ENCODE measurements at regions not wholly inside any gene's neighbourhood (a gene's known extent, or its start where the extent isn't known, plus 50 kb on each side); places are given as distances from the start of the nearest gene placed in this dataset.

GRCh38 chr20:40341561-40341960 is 347.5 kb downstream of the MAFB start:
- Histone ChIP-seq H3K4me3 (ENCODE audit: low read length) (no peak overlapping the region), H4K20me1 (ENCODE audit: low read length) (no peaks in the 10 kb centered on the region), H3K4me2 (ENCODE audit: low read length) (no peak overlapping the region), H3K9me3 (ENCODE audit: low read length) (peaks cover 15% of the 10 kb centered on the region; the same call in 1 of the 2 replicates), H3K36me3 (ENCODE audit: low read depth, low read length) (no peaks in the 10 kb centered on the region), H3K27ac (ENCODE audit: low read length) (no peak overlapping the region), H3K79me2 (ENCODE audit: low read length) (no peaks in the 10 kb centered on the region), H3K27me3 (ENCODE audit: low read length) (no peaks in the 10 kb centered on the region), H3K9me2 (replicated peaks; ENCODE audit: low read length) (no peaks in the 10 kb centered on the region), H3F3A (ENCODE audit: low read length, unreplicated experiment) (no peaks in the 10 kb centered on the region), H3K9ac (ENCODE audit: low read length) (no peak overlapping the region), H3K4me1 (ENCODE audit: insufficient read depth, low read length) (no peaks in the 10 kb centered on the region), H2AFZ (ENCODE audit: low read length) (no peak overlapping the region)
- DNase-seq = no peak
- intact Hi-C loops (cut with micrococcal nuclease) = no loop called here
- no TSS peak for BruUV-seq (replicated peaks)
- no peak for TF ChIP-seq EZH2 (IDR thresholded peaks at IDR 0.05; ENCODE audit: low read length, unreplicated experiment)
- TF ChIP-seq EZH2phosphoT487 (IDR thresholded peaks at IDR 0.05; ENCODE audit: borderline replicate concordance, low read length) = no peak
- no peak for TF ChIP-seq CTCF (conservative IDR thresholded peaks at IDR 0.05; ENCODE audit: low read depth, low read length)
- no peak for ATAC-seq
- ChIA-PET CTCF (no interaction called here), POLR2A (ENCODE audit: unreplicated experiment) (no interaction called here)

GRCh38 chr20:40339661-40340449 is 349.2 kb downstream of the MAFB start:
- Histone ChIP-seq H2AFZ (ENCODE audit: low read length) (no peak overlapping the region), H3K4me3 (ENCODE audit: low read length) (no peak overlapping the region), H3K79me2 (ENCODE audit: low read length) (no peaks in the 10 kb centered on the region), H3K9ac (ENCODE audit: low read length) (no peak overlapping the region), H3K9me3 (ENCODE audit: low read length) (peaks cover 22% of the 10 kb centered on the region; the same call in 1 of the 2 replicates), H3F3A (ENCODE audit: low read length, unreplicated experiment) (no peaks in the 10 kb centered on the region), H3K27me3 (ENCODE audit: low read length) (no peaks in the 10 kb centered on the region), H3K4me1 (ENCODE audit: insufficient read depth, low read length) (no peaks in the 10 kb centered on the region), H3K27ac (ENCODE audit: low read length) (no peak overlapping the region), H3K9me2 (replicated peaks; ENCODE audit: low read length) (no peaks in the 10 kb centered on the region), H3K4me2 (ENCODE audit: low read length) (no peak overlapping the region), H4K20me1 (ENCODE audit: low read length) (no peaks in the 10 kb centered on the region), H3K36me3 (ENCODE audit: low read depth, low read length) (no peaks in the 10 kb centered on the region)
- ATAC-seq (no peak), DNase-seq (no peak)
- POLR2A ChIA-PET (ENCODE audit: unreplicated experiment) = no interaction called here
- CTCF ChIA-PET = no interaction called here
- TF ChIP-seq EZH2 (IDR thresholded peaks at IDR 0.05; ENCODE audit: low read length, unreplicated experiment) (no peak), CTCF (conservative IDR thresholded peaks at IDR 0.05; ENCODE audit: low read depth, low read length) (no peak)
- no TSS peak for BruUV-seq (replicated peaks)
- intact Hi-C loops (cut with micrococcal nuclease) = no loop called here

- H3K36me3 ChIP-seq (ENCODE audit: low read depth, low read length) = no peaks in the 10 kb centered on the region
- intact Hi-C loops (cut with micrococcal nuclease) = no loop called here
- TF ChIP-seq CTCF (conservative IDR thresholded peaks at IDR 0.05; ENCODE audit: low read depth, low read length) (no peak), EZH2 (IDR thresholded peaks at IDR 0.05; ENCODE audit: low read length, unreplicated experiment) (no peak), EZH2phosphoT487 (IDR thresholded peaks at IDR 0.05; ENCODE audit: borderline replicate concordance, low read length) (no peak)
- POLR2A ChIA-PET (ENCODE audit: unreplicated experiment) = no interaction called here
- no peak overlapping the region for H3K4me3 ChIP-seq (ENCODE audit: low read length)
- no peaks in the 10 kb centered on the region for H3K9me2 ChIP-seq (replicated peaks; ENCODE audit: low read length)
- no peak overlapping the region for H3K9ac ChIP-seq (ENCODE audit: low read length)
- no peak overlapping the region for H3K4me2 ChIP-seq (ENCODE audit: low read length)
- no peaks in the 10 kb centered on the region for H3K27me3 ChIP-seq (ENCODE audit: low read length)
- no TSS peak for BruUV-seq (replicated peaks)
- H3K9me3 ChIP-seq (ENCODE audit: low read length) = peaks cover 15% of the 10 kb centered on the region; the same call in 1 of the 2 replicates
- H3K27ac ChIP-seq (ENCODE audit: low read length) = no peak overlapping the region
- no peaks in the 10 kb centered on the region for H3K79me2 ChIP-seq (ENCODE audit: low read length)
- CTCF ChIA-PET = no interaction called here
- DNase-seq = no peak
- H3K4me1 ChIP-seq (ENCODE audit: insufficient read depth, low read length) = no peaks in the 10 kb centered on the region
- no peak overlapping the region for H2AFZ ChIP-seq (ENCODE audit: low read length)
- ATAC-seq = no peak
- H4K20me1 ChIP-seq (ENCODE audit: low read length) = no peaks in the 10 kb centered on the region
- H3F3A ChIP-seq (ENCODE audit: low read length, unreplicated experiment) = no peaks in the 10 kb centered on the region
Measured at GRCh38 chr20:40336533-40336932, 352.5 kb downstream of the MAFB start.
